Esophagus squamous epithelium (tissue), 4 donors: ENCODE measurements at regions not wholly inside any gene's neighbourhood (a gene's known extent, or its start where the extent isn't known, plus 50 kb on each side); places are given as distances from the start of the nearest gene placed in this dataset.

Experiments
- CTCF ChIP-seq, 6 experiments: fragments of 450-650 bp in 4 of 6; fragments of 200-600 bp in 2 of 6; sonication (generic) in 2 of 6; IDR thresholded peaks; one replicate each; pipeline ENCODE4 v1.5.1; 2016 to 2019; ENCODE audit warnings: antibody characterized with exemption in 6 of 6, mild to moderate bottlenecking in 4 of 6, moderate library complexity in 4 of 6
- POLR2A ChIP-seq, 4 donors: fragments of 450-650 bp; IDR thresholded peaks; one replicate each; pipeline ENCODE4 v1.6.1; 2017; ENCODE audit warnings: antibody characterized with exemption in 4 of 4, mild to moderate bottlenecking in 4 of 4, moderate library complexity in 3 of 4

- no peak for TF ChIP-seq CTCF (IDR thresholded peaks at IDR 0.05)
- TF ChIP-seq POLR2A (IDR thresholded peaks at IDR 0.05) = no peak
Observed at GRCh38 chr12:75756111-75756510, 244.7 kb upstream of the KRR1 start.
